Panc1 (cell line): ENCODE measurements at regions not wholly inside any gene's neighbourhood (a gene's known extent, or its start where the extent isn't known, plus 50 kb on each side); places are given as distances from the start of the nearest gene placed in this dataset.

ENCODE experiments used
- POLR2AphosphoS5 ChIP-seq: IDR thresholded peaks from 2 replicates; pipeline ENCODE4 v1.6.1; 2012; ENCODE audit warnings: mild to moderate bottlenecking, low read depth, low read length, moderate library complexity
- REST ChIP-seq, 2 experiments: IDR thresholded peaks; 2 replicates each; pipeline ENCODE4 v1.6.1; 2011 to 2012; ENCODE audit warnings: low read depth in 2 of 2, control low read depth in 1 of 2, low read length in 1 of 2, mild to moderate bottlenecking in 1 of 2, moderate library complexity in 1 of 2; ENCODE audit not compliant: insufficient read depth in 1 of 2
- TCF7L2 ChIP-seq: IDR thresholded peaks from 2 replicates; pipeline ENCODE4 v1.6.1; 2011; ENCODE audit warnings: mild to moderate bottlenecking, low read depth, low read length, inconsistent platforms
- TF ChIP-seq, protein P1 (sequence below): fragments of 450-650 bp; IDR thresholded peaks from 2 replicates; pipeline ENCODE4 v1.5.1; 2017; ENCODE audit warnings: mild to moderate bottlenecking

GRCh38 chr12:126107659-126108058 lies 1042.4 kb downstream of the AACS start:
- TF ChIP-seq, protein P1, sequence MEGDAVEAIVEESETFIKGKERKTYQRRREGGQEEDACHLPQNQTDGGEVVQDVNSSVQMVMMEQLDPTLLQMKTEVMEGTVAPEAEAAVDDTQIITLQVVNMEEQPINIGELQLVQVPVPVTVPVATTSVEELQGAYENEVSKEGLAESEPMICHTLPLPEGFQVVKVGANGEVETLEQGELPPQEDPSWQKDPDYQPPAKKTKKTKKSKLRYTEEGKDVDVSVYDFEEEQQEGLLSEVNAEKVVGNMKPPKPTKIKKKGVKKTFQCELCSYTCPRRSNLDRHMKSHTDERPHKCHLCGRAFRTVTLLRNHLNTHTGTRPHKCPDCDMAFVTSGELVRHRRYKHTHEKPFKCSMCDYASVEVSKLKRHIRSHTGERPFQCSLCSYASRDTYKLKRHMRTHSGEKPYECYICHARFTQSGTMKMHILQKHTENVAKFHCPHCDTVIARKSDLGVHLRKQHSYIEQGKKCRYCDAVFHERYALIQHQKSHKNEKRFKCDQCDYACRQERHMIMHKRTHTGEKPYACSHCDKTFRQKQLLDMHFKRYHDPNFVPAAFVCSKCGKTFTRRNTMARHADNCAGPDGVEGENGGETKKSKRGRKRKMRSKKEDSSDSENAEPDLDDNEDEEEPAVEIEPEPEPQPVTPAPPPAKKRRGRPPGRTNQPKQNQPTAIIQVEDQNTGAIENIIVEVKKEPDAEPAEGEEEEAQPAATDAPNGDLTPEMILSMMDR, result no peak
- TF ChIP-seq REST (IDR thresholded peaks at IDR 0.05; ENCODE audit: insufficient read depth in 1 of 2, low read depth in 2 of 2, low read length in 1 of 2), result no peak
- TF ChIP-seq POLR2AphosphoS5, result no peak
- TF ChIP-seq TCF7L2, result no peak
